GM20000 (cell line): ENCODE measurements at regions not wholly inside any gene's neighbourhood (a gene's known extent, or its start where the extent isn't known, plus 50 kb on each side); places are given as distances from the start of the nearest gene placed in this dataset.
"Not testable (repeated sequence)": the region's sequence is repeated elsewhere in the genome, so short reads cannot be mapped to it uniquely, and the experiment has no call there.

Source experiments
- DNase-seq: peaks from one replicate; pipeline ENCODE4 v3.0.0; 2012; ENCODE audit warnings: low spot score
- TF ChIP-seq, protein P1 (sequence below): IDR thresholded peaks from 2 replicates; pipeline ENCODE4 v1.5.1; 2012; ENCODE audit warnings: mild to moderate bottlenecking, control low read depth; ENCODE audit errors: extremely low read depth, missing control alignments

DNA sequence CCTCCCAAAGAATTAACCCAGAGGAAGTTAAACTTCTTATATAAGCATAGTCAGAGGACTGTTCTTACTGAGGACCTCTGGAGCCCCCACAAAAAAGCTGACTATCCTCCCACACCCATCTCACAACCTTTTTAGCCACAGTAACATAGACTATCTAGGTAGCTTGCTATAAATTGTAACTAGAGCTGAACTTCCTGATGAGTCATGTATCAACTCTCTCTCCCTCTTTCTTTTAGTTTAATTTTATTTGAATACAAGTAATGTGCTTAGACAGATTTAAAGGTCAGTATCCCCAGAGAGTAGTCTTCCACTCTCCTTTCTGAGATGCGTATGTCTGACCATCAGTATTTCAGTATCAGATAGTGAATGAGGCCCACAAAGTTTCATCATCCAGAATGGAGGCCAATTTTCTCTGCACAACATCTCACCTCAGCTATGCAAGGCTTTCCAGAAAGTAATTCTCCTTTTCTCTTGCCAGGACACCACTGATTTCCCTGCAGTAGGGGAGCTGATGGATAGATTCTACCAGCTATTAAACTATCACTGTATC, 104.0 kb upstream of the MYRIP start:
- DNase-seq: no peak
- TF ChIP-seq, protein P1, sequence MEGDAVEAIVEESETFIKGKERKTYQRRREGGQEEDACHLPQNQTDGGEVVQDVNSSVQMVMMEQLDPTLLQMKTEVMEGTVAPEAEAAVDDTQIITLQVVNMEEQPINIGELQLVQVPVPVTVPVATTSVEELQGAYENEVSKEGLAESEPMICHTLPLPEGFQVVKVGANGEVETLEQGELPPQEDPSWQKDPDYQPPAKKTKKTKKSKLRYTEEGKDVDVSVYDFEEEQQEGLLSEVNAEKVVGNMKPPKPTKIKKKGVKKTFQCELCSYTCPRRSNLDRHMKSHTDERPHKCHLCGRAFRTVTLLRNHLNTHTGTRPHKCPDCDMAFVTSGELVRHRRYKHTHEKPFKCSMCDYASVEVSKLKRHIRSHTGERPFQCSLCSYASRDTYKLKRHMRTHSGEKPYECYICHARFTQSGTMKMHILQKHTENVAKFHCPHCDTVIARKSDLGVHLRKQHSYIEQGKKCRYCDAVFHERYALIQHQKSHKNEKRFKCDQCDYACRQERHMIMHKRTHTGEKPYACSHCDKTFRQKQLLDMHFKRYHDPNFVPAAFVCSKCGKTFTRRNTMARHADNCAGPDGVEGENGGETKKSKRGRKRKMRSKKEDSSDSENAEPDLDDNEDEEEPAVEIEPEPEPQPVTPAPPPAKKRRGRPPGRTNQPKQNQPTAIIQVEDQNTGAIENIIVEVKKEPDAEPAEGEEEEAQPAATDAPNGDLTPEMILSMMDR: no peak

DNA sequence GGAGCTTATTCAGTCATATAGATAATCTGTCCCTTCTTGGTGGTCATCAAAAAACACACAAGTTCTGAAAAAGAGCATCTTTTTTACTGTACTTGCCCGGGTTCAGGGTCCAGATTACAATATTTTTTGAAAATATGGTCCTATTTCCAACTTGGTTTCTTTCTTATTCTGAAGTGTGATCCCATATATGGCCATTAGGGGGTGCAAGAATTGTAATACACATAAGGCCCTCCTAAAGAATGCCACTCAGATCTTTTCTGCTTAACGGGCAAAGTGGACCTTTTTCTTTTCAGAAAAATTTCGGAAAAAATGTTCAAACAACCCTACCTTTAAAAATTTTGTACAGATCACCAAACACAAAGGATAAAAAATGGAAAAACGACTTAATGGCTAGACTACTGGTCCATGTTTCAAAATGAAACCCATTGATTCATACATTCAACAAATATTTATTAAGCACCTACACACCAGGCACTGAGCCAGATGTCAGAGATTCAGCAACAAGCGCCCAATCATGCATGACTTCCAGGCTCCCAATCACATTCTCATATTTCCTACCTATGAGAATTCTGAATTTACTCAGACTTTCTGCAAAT, 102.0 kb upstream of the MYRIP start:
- peak; percentile 71 for DNase-seq
- TF ChIP-seq, protein P1: peak; percentile 14

DNA sequence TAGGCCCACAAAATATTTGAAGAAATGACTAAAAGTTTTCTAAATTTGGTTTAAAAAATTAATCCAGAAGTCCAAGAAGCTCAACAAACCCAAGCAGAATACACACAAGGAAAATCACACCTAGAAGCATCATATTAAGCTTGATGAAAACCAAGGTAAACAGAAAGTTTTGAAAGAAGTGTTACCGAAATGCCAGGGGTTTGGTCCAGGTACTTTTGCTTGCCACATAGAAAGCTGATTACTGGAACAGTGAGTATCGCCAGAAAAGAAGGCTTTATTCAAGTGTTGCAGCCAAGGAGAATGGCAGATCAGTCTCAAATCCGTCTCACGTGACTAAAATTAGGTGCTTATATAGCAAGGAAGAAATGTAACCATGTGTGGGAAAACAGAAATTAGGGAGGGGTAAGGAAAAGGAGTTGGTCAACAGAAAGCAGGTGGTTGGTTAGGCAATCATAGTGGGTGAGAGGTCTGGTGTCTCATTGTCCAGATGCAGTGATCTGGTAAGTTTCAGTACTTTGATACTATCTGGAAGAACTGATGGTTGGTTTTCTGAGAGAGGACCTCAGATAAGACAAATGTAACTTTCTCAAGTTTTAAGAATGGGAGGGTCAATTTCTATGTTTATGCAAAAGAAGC, 96.9 kb upstream of the MYRIP start:
- TF ChIP-seq, protein P1: no peak
- no peak for DNase-seq

DNA sequence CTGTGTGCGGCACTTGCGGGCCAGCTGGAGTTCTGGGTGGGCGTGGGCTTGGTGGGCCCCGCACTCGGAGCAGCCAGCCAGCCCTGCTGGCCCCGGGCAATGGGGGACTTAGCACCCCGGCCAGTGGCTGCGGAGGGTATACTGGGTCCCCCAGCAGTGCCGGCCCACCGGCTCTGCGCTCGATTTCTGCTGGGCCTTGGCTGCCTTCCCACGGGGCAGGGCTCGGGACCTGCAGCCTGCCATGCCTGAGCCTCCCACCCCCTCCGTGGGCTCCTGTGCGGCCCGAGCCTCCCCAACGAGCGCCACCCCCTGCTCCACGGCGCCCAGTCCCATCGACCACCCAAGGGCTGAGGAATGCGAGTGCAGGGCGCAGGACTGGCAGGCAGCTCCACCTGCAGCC, 96.1 kb upstream of the MYRIP start:
- not testable (repeated sequence) for DNase-seq

DNA sequence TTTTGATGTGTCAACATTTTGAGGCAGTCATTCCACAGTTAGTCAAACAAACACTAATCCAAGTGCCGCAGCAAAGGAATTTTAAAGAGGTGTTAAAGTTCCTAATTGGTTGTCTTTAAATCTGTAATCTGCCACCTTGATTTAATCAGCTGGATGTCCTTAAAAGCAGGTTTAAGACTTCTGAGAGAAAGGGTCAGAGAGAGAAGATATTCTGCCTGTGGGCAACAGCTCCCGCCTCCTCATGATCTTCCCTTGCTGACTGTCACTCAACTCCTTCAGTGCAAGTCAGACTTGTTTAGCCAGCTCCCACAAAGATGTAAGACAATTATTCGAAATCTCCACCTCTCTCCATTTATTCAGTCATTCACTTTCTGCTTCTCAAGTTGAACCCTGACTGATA, 92.6 kb upstream of the MYRIP start:
- TF ChIP-seq, protein P1: no peak

DNA sequence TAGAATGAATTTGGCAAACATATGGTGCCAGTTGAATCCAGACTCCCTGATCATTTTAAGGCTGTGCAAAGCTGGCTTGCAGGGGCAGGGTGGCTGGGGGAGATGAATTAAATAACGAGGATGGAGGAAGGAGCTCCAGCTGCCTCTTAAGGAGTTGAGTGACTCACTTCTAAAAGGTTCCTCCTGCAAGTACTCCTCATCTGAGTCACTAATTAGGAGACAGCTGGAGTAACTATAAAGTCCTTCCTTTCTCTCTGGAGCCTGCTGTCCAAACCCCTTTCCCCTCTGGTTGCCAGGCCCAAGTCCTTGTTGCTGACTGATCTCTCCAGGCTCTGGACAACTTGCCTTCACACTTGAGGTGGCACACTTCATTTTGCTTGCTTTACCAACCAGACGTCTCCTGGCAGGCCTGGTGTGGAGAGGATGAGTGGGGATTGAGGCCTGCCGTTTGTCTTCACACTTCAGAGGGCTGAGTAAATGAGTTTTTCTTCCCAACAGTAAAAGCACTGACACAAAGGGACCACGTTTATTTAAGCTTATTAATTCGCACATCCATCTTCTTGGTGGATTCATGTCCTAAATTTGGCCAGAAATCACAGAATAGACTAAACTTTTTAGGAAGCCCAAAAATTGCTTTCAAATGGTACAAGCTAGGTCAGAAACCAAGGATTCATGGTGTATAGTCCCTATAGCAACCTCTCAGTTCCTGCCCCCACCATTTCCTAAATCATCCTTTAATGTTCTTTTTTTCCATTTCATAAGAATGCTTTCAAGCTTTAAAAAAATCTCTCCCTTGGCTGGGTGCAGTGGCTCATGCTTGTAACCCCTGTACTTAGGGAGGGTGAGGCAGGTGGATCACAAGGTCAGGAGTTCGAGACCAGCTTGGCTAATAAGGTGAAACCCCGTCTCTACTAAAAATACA, 90.5 kb upstream of the MYRIP start:
- DNase-seq: no peak
- TF ChIP-seq, protein P1: no peak

More for the DNA sequence above, 92.6 kb upstream of the MYRIP start:
- DNase-seq: no peak

DNA sequence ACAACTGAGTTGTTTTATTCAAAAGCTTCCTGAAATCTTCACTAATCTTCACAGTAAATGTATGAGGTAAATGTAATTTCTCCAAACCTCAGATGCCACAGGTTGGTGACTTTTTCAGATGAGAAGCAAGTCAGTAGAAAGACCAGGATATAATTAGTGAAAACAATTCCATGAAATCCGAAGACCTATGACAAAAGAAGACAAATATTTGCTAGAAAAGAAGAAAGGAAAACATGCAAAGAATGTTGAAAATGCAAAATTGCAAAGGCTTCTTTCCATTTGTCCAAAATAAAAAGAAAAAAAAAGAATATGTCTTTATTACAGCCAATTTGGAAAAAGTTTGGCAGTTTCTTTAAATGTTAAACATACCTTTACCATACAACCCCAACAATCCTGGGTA, 88.3 kb upstream of the MYRIP start:
- TF ChIP-seq, protein P1: no peak

More for the DNA sequence above, 88.3 kb upstream of the MYRIP start:
- DNase-seq: no peak
